GM18867 (cell line): ENCODE measurements at regions not wholly inside any gene's neighbourhood (a gene's known extent, or its start where the extent isn't known, plus 50 kb on each side); places are given as distances from the start of the nearest gene placed in this dataset.
"Not testable (repeated sequence)": the region's sequence is repeated elsewhere in the genome, so short reads cannot be mapped to it uniquely, and the experiment has no call there.

Source experiments
- ATAC-seq: cut with Tn5 transposase; IDR thresholded peaks from one replicate; pipeline ENCODE4 v1.9.1; 2021; ENCODE audit warnings: mild to moderate bottlenecking, moderate library complexity; ENCODE audit not compliant: unreplicated experiment

DNA sequence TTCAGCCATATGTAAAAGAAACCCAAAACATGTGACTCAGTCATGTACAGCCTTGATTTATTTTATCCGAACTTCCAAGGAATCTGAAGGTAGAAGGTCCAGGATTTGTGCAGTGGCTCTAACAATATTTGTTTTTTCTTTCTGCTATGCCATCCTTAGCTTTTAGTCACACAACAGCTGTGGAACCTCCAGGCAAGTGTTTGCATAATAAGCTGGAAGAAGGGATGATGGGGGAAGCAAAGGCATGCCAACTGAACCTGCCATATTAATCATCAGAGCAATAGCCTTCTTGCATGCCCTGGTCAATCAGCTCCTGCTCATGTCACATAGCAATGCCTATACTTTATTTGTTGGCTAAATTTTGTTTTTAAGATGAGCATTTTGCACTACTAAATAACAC, 444.7 kb upstream of the ARPP21 start:
- no peak for ATAC-seq

GRCh38 chr3:35198857-35199256, 440.5 kb upstream of the ARPP21 start:
- ATAC-seq, result no peak

DNA sequence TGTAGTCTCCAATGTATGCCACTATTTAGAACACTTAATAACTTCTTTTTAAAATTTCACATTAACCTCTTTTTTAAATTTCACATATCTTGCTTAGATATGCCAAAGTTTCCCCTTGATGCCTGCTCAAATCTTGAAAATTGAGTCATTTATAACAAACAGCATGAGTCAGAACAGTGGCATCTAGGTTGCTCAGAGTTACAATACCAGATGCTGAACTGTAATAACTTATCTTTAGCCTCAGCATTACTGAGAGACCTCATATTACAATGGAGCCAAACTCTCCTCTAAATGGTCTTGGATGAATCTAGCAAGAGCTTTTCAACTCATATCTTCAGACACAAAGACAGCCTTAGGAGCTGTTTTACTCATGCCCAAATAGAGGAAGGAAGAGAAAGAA, 439.3 kb upstream of the ARPP21 start:
- no peak for ATAC-seq

DNA sequence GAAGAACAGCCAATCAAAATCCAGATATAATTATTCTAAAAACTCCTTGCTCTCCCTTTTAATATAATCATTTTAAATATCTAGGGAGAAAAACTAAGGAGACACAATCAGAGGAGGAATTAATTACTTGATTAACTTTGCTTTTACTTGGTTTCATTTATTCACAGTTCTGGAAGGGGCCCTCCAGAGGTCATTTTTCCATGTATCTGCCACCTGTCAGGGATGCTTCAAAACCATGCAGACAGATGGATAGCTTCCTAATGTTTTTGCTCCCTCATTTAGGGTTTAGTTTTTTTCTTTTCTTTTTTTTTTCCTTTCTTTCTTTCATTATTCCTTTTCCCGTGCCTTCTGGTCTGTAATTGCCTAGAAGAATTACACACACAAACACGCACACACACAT, 438.1 kb upstream of the ARPP21 start:
- no peak for ATAC-seq

GRCh38 chr3:35215525-35216500, 423.5 kb upstream of the ARPP21 start:
- no peak for ATAC-seq

- no peak for ATAC-seq
Observed at GRCh38 chr3:35216501-35217266, 422.6 kb upstream of the ARPP21 start.

DNA sequence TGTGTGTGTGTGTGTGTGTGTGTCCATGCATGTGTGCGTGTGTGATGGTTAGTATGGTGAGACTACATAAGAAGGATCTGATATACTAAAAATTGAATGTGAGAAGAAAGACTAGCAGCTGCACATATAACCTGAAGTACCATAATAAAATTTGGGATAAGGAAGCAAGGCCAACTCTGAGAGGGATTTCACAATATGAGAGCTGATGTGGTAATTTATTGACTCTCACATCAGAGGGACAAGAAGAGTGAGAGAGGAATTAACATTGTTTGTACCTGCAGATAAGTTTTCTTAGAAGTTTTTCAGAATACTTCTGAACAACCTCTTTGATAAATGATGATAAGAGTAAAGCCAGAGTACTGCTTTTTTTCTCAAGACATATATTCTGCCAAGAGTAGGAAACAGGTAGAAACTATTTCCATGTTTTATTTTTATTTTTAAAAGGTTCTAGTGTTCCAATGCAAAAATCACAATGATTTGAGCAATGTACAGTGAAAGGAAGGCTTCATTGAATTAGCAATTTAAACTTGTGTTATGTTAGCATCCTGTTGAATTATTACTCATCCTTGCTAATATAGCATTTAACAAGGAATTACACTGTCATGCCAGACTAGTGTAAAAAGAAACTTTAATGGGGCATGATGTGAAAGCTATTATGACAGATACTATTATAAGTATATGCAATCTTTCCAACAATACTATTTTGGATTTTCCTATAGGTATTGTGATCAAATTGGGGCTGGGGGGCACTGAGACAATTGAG, 415.5 kb upstream of the ARPP21 start:
- no peak for ATAC-seq

- ATAC-seq, result no peak
Observed at GRCh38 chr3:35224565-35225295, 414.6 kb upstream of the ARPP21 start.

- ATAC-seq, result no peak
Observed at GRCh38 chr3:35241236-35241635, 398.1 kb upstream of the ARPP21 start.

DNA sequence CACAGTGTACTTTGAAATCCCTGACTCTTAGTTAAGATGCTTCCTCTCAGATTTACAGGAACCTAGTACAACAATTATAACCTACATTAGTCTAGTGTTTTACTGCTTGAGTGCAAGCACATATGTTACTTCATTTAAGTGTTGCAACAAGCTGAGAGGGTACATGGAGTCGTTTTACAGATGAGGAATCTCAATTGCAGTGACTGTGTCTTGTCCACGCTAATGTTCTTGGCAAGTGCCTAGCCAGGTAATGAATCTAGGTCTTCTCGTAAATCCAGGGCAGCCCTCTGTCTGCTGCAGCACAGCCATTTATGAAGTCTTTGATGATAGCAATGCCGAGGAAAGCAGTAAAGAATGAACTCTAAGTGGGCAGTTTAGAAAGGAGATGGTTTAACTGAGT, 384.4 kb upstream of the ARPP21 start:
- no peak for ATAC-seq

GRCh38 chr3:35257641-35258040, 381.7 kb upstream of the ARPP21 start:
- no peak for ATAC-seq

DNA sequence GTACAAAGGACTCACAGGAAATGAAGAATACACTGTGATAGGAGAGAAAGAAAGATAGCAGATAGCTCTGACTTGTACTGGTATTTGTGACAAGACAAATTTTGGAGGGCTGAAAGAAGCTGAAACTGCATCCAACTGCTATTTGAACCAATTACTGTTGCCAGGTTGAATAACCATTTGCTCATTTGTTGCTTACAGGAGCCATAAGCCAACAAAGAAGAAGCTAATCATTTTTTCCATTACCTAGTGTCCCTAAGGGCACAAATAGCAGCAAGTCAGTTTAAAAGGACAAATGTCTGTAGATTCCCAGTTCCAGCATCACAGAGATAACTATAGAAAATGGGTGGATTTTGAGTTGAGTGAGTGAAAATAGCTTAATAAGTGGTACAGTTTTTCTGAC, 376.9 kb upstream of the ARPP21 start:
- no peak for ATAC-seq

DNA sequence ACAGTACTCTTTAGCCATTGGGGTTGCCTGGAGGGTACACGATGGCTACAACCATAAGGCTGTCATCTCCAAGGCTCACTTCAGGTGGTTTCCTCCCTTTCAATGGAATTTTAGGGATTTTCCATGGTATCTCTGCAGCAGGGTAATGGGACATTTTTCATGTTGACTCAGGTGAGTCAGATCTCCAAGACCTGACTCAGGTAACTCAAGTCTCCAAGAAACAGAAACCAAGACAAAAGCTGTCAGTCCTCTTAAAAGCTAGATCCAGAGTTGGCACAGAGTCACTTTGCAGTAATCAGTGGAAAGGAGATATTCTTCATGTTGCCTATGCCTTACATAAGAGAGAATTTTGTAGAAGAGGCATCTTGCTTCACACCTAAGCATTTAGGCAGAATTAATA, 375.8 kb upstream of the ARPP21 start:
- ATAC-seq, result no peak

GRCh38 chr3:35266065-35266464, 373.3 kb upstream of the ARPP21 start:
- ATAC-seq, result not testable (repeated sequence)

DNA sequence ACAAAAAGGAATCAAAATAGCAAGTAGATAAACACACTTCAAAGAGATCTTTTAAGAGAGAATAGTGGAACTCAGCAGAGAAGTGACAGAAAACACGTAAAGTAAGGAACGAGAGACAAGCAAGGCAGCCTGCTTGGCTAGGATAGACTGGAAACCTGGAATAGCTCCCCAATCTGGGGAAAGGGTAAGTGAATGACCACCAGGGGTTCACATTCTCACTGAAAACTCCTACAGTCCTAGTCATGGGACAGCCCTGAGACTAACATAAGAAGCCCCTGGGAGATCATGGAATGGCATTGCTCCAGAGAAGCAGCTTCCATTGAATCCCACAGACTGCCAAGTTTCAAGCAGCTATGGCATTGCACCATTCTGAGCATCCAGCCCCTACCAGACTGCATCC, 363.6 kb upstream of the ARPP21 start:
- ATAC-seq, result no peak

DNA sequence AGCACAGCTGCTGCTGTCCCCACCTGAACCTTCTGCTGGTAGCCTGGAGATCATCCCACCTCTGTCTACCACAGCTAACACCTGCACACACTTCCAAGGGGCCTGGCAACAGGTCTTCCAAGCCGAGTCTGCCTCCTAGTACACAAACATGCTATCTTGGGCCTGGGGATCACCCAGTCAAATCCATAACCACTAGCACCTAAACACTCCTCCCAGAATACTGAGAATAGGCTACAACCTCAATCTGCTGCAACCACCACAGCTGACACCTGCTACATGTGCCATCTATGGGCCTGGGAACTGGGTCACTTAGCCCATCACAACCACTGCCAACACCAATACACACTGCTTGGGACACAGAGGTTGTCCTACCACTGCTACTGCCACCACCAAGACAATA, 362.8 kb upstream of the ARPP21 start:
- ATAC-seq, result no peak

- no peak for ATAC-seq
Observed at GRCh38 chr3:35291471-35292236, 347.7 kb upstream of the ARPP21 start.

DNA sequence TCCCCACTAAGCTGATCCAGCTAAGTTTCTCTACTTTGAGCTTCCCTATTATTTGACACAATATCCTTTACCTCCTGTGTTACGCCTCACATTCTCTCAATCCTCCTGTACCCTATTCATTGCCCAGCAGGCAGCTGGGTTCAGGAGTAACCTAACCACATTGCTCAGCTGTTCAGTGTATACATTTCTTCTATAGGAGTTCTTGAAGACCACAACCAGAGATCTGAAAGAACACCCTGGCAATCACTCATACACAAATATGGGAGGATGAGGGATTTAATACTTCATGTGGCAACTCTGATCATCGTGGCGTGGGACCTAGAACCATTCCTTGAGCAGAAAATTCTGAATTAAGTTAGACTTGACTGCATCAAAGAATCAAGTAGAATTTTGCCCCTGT, 346.8 kb upstream of the ARPP21 start:
- ATAC-seq, result no peak

DNA sequence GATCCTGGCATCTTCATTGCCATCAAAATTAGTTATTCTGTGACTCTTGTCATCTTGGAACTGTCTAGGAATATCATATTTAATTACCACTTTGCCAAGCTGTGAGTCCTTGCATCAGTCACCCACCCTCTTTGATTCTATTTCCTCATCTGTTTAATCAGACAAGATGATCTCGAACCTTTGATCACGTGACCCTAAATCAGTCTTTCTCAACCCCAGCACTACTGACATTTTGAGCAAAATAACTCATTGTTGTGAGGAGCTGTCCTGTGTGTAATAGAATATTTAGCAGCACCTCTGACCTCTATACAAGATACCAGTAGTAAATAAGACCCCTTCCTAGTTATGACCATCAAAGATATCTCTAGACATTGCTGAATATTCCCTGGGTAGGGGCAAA, 343.4 kb upstream of the ARPP21 start:
- ATAC-seq, result no peak

- no peak for ATAC-seq
Observed at GRCh38 chr3:35296533-35296932, 342.8 kb upstream of the ARPP21 start.
